Ishikawa (cell line): ENCODE measurements at regions not wholly inside any gene's neighbourhood (a gene's known extent, or its start where the extent isn't known, plus 50 kb on each side); places are given as distances from the start of the nearest gene placed in this dataset.

Experiments used
- CEBPB ChIP-seq: IDR thresholded peaks from 2 replicates; pipeline ENCODE4 v1.6.1; 2012
- CREB1 ChIP-seq: IDR thresholded peaks from 2 replicates; pipeline ENCODE4 v1.6.1; 2012; ENCODE audit warnings: low read depth
- EGR1 ChIP-seq: IDR thresholded peaks from 2 replicates; pipeline ENCODE4 v1.6.1; 2012
- EP300 ChIP-seq: IDR thresholded peaks from 2 replicates; pipeline ENCODE4 v1.6.1; 2012; ENCODE audit warnings: borderline replicate concordance
- FOXM1 ChIP-seq: IDR thresholded peaks from 2 replicates; pipeline ENCODE4 v1.6.1; 2012; ENCODE audit warnings: low read depth, borderline replicate concordance
- NFIC ChIP-seq: IDR thresholded peaks from 2 replicates; pipeline ENCODE4 v1.6.1; 2012
- RAD21 ChIP-seq: IDR thresholded peaks from 2 replicates; pipeline ENCODE4 v1.6.1; 2012; ENCODE audit warnings: low read depth
- TAF1 ChIP-seq: IDR thresholded peaks from 2 replicates; pipeline ENCODE4 v1.6.1; 2012; ENCODE audit warnings: low read depth, mild to moderate bottlenecking
- TCF12 ChIP-seq: IDR thresholded peaks from 2 replicates; pipeline ENCODE4 v1.6.1; 2012; ENCODE audit warnings: low read depth
- TEAD4 ChIP-seq: IDR thresholded peaks from 2 replicates; pipeline ENCODE4 v1.6.1; 2012
- YY1 ChIP-seq: IDR thresholded peaks from 2 replicates; pipeline ENCODE4 v1.6.1; 2012; ENCODE audit warnings: low read depth
- ZBTB7A ChIP-seq: IDR thresholded peaks from 2 replicates; pipeline ENCODE4 v1.6.1; 2012; ENCODE audit warnings: low read depth
- TF ChIP-seq, protein P1 (sequence below): IDR thresholded peaks from 2 replicates; pipeline ENCODE4 v1.6.1; 2012; ENCODE audit warnings: low read depth, mild to moderate bottlenecking
- TF ChIP-seq, protein P2 (sequence below): IDR thresholded peaks from 2 replicates; pipeline ENCODE4 v1.6.1; 2012
- TF ChIP-seq, protein P3 (sequence below): IDR thresholded peaks from 2 replicates; pipeline ENCODE4 v1.6.1; 2012

DNA sequence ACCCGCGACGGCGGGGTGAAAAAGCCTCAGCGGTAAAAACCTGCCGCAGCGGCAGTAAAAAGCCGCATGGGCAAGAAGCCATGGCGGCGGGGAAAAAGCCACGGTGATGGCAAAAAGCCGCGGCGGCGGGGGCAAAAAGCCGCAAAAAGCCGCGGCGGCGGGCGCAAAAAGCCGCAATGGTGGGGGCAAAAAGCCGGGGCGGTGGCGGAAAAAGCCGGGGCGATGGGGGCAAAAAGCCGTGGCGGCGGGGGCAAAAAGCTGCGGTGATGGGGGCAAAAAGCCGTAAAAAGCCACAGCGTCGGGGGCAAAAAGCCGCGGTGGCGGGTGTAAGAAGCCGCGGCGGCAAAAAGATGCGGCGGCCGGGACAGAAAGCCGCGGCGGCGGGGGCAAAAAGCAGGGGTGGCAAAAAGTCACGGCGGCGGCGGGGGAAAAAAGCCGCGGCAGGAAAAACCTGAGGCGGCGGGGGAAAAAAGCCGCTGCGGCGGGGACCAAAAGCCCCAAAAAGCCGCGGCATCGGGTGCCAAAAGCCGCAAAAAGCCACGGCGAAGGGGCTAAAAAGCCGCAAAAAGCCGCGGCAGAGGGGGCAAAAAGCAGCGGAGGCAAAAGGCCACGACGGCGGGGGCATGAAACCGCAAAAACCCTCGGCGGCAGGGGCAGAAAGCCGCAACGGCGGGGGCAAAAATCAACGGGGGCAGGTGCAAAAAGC lies 488.5 kb downstream of the ZNF33B start:
- TF ChIP-seq TAF1 (no peak), TEAD4 (no peak), TCF12 (no peak), EP300 (no peak), CEBPB (no peak), YY1 (no peak), EGR1 (no peak), ZBTB7A (no peak)
- TF ChIP-seq, protein P1, sequence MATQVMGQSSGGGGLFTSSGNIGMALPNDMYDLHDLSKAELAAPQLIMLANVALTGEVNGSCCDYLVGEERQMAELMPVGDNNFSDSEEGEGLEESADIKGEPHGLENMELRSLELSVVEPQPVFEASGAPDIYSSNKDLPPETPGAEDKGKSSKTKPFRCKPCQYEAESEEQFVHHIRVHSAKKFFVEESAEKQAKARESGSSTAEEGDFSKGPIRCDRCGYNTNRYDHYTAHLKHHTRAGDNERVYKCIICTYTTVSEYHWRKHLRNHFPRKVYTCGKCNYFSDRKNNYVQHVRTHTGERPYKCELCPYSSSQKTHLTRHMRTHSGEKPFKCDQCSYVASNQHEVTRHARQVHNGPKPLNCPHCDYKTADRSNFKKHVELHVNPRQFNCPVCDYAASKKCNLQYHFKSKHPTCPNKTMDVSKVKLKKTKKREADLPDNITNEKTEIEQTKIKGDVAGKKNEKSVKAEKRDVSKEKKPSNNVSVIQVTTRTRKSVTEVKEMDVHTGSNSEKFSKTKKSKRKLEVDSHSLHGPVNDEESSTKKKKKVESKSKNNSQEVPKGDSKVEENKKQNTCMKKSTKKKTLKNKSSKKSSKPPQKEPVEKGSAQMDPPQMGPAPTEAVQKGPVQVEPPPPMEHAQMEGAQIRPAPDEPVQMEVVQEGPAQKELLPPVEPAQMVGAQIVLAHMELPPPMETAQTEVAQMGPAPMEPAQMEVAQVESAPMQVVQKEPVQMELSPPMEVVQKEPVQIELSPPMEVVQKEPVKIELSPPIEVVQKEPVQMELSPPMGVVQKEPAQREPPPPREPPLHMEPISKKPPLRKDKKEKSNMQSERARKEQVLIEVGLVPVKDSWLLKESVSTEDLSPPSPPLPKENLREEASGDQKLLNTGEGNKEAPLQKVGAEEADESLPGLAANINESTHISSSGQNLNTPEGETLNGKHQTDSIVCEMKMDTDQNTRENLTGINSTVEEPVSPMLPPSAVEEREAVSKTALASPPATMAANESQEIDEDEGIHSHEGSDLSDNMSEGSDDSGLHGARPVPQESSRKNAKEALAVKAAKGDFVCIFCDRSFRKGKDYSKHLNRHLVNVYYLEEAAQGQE: no peak

DNA sequence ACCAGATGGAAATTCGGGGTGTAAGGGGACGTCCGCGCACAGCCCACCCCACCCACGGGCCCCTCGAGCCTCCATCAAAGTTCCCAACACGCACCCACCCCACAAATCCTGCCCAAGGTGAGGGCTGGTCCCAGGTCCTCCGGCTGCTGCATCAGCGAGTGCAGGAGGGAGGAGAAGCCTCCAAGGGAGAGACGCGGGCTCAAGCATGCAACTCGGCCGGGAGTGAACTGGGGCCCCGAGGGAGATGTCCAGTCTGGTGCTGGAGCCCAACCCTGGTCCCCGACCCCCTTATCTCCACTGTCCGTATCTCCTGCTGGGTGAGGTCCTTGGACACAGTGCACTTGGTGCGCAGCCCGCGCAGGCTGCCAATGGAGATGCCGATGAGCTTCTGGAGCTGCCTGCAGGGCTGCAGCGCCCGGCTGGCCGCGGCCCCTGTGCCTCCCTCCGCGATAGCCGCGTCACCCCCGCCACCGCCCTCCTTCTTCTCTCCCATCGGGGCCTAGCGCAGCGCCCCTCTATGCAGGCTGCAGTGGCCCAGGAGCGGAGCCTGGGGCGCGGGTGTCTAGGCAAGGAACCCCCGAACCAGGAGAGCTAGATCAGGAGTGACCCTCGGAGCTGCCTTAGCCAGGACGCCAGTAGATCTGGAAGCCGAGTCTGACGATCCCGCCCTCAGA lies 489.2 kb downstream of the ZNF33B start:
- no peak for TF ChIP-seq TCF12
- no peak for TF ChIP-seq TAF1
- TF ChIP-seq CEBPB: no peak
- no peak for TF ChIP-seq FOXM1
- TF ChIP-seq, protein P2, sequence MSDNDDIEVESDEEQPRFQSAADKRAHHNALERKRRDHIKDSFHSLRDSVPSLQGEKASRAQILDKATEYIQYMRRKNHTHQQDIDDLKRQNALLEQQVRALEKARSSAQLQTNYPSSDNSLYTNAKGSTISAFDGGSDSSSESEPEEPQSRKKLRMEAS: no peak
- no peak for TF ChIP-seq TEAD4
- TF ChIP-seq RAD21: no peak
- TF ChIP-seq CREB1: no peak
- no peak for TF ChIP-seq EP300
- TF ChIP-seq EGR1: no peak
- TF ChIP-seq ZBTB7A: no peak
- TF ChIP-seq YY1: no peak
- no peak for TF ChIP-seq NFIC
- TF ChIP-seq, protein P3, sequence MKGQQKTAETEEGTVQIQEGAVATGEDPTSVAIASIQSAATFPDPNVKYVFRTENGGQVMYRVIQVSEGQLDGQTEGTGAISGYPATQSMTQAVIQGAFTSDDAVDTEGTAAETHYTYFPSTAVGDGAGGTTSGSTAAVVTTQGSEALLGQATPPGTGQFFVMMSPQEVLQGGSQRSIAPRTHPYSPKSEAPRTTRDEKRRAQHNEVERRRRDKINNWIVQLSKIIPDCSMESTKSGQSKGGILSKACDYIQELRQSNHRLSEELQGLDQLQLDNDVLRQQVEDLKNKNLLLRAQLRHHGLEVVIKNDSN: no peak
- TF ChIP-seq, protein P1: no peak

DNA sequence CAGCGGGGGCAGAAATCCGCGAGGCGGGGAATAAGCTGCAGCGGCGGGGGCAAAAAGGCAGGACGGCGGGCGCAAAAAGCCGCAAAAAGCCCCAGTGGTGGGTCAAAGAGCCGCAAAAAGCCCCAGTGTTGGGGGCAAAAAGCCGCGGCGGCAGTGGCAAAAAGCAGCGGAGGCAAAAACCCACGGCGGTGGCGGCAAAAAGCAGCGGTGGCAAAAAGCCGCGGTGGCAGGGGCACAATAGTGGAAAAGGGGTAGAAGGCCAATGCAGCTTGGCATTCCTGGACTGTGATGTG lies 525.3 kb downstream of the ZNF33B start:
- no peak for TF ChIP-seq ZBTB7A
- no peak for TF ChIP-seq TAF1
- no peak for TF ChIP-seq EGR1
- TF ChIP-seq, protein P3: no peak
- no peak for TF ChIP-seq FOXM1
- TF ChIP-seq RAD21: no peak
- TF ChIP-seq TCF12: no peak
- no peak for TF ChIP-seq CREB1
- no peak for TF ChIP-seq TEAD4
- TF ChIP-seq, protein P1: no peak
- no peak for TF ChIP-seq CEBPB
- TF ChIP-seq EP300: no peak
- no peak for TF ChIP-seq NFIC
- no peak for TF ChIP-seq YY1
- TF ChIP-seq, protein P2: no peak

DNA sequence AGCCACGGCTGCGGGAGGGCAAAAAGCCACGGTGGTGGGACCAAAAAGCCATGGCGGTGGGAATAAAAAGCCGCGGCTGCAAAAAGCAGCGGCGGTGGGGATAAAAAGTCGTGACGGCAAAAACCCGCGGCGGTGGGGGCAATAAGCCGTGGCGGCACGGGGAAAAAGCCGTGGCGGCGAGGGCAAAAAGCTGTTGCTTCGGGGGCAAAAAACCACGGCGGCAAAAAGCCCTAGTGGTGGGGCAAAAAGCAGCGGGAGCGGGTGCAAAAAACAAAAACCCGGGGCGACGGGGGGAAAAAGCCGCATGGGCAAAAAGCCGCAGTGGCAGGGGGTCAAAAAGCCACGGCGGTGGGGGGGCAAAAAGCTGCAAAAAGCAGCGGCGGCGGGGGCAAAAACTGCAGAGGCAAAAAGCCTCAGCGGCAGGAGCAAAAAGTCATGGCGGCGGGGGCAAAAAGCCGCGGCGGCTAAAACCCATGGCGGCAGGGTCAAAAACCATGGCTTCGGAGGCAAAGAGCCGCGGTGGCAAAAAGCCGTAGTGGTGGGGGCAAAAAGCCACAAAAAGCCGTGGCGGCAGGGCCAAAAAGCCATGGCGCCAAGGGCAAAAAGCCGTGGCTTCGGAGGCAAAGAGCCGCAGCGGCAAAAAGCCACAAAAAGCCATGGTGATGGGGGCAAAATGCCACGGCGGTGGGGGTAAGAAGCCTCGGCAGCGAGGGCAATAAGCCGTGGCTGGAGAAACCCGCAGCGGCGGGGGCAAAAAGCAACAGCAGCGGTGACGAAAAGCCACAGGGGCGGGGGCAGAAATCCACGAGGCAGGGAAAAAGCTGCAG lies 525.8 kb downstream of the ZNF33B start:
- TF ChIP-seq NFIC: no peak
- TF ChIP-seq EP300: no peak
- no peak for TF ChIP-seq EGR1
- TF ChIP-seq FOXM1: no peak
- no peak for TF ChIP-seq RAD21
- no peak for TF ChIP-seq TEAD4
- no peak for TF ChIP-seq TAF1
- no peak for TF ChIP-seq CREB1
- no peak for TF ChIP-seq YY1
- TF ChIP-seq, protein P2: no peak
- no peak for TF ChIP-seq ZBTB7A
- TF ChIP-seq, protein P1: no peak
- TF ChIP-seq, protein P3: no peak
